Peyer's patch (tissue), 4 donors: ENCODE measurements at regions not wholly inside any gene's neighbourhood (a gene's known extent, or its start where the extent isn't known, plus 50 kb on each side); places are given as distances from the start of the nearest gene placed in this dataset.
A peak's percentile ranks its signal among the peaks of the same experiment; 100 is the strongest.
"Not testable (repeated sequence)": the region's sequence is repeated elsewhere in the genome, so short reads cannot be mapped to it uniquely, and the experiment has no call there.

ENCODE experiments used
- DNase-seq, 3 donors: peaks; one replicate each; pipeline ENCODE4 v3.0.0-alpha.2; 2017 to 2019
- H3K27ac ChIP-seq, 4 donors: fragments of 200-600 bp; sonication (generic); one replicate each; pipeline ENCODE4 v1.5.1; 2016 to 2019
- H3K27me3 ChIP-seq, 2 donors: fragments of 200-600 bp; sonication (generic); one replicate each; pipeline ENCODE4 v1.5.1; 2019
- H3K36me3 ChIP-seq, 3 donors: fragments of 200-600 bp; sonication (generic); one replicate each; pipeline ENCODE4 v1.5.1; 2016 to 2019
- H3K4me1 ChIP-seq, 4 donors: fragments of 200-600 bp; sonication (generic); one replicate each; pipeline ENCODE4 v1.5.1; 2016 to 2019
- H3K4me3 ChIP-seq, 4 donors: fragments of 200-600 bp; sonication (generic); 1 replicate in 3 of 4; 2 replicates in 1 of 4; pipeline ENCODE4 v1.5.1; 2016 to 2019; ENCODE audit warnings: mild to moderate bottlenecking in 1 of 4
- H3K9me3 ChIP-seq, 4 donors: fragments of 200-600 bp; sonication (generic); one replicate each; pipeline ENCODE4 v1.5.1; 2016 to 2019; ENCODE audit warnings: mild to moderate bottlenecking in 1 of 4
- POLR2A ChIP-seq, 2 donors: fragments of 450-650 bp; IDR thresholded peaks; one replicate each; pipeline ENCODE4 v1.5.1; 2017; ENCODE audit warnings: antibody characterized with exemption in 2 of 2, mild to moderate bottlenecking in 2 of 2, moderate library complexity in 2 of 2
- TF ChIP-seq, protein P1 (sequence below), 6 experiments: fragments of 450-650 bp in 4 of 6; fragments of 200-600 bp in 2 of 6; sonication (generic) in 1 of 6; IDR thresholded peaks; one replicate each; pipeline ENCODE4 v1.5.1; 2017 to 2019; ENCODE audit warnings: antibody characterized with exemption in 6 of 6, mild to moderate bottlenecking in 3 of 6, moderate library complexity in 1 of 6

DNA sequence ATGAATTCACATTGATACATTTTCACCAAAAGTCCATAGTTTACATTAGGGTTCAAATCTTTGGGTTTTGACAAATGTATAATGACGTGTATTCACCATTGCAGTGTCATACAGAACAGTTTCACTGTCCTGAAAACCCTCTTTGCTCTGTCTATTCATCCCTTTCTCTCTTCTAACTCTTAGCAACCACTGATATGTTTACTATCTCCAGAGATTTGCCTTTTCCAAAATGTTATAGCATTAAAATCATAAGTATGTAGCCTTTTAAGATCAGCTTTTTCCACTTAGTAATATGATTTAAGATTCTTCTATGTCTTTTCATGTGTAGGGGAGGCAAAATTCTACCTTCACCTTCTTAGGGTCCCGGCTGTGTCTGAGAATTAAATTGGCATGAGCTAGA is 203.8 kb downstream of the TPRG1 start:
- no peak overlapping the region for H3K4me3 ChIP-seq
- H3K27me3 ChIP-seq = no peaks in the 10 kb centered on the region
- H3K9me3 ChIP-seq = no peaks in the 10 kb centered on the region
- no peaks in the 10 kb centered on the region for H3K36me3 ChIP-seq
- no peaks in the 10 kb centered on the region for H3K4me1 ChIP-seq
- H3K27ac ChIP-seq = no peak overlapping the region
- no peak for DNase-seq
- TF ChIP-seq, protein P1, sequence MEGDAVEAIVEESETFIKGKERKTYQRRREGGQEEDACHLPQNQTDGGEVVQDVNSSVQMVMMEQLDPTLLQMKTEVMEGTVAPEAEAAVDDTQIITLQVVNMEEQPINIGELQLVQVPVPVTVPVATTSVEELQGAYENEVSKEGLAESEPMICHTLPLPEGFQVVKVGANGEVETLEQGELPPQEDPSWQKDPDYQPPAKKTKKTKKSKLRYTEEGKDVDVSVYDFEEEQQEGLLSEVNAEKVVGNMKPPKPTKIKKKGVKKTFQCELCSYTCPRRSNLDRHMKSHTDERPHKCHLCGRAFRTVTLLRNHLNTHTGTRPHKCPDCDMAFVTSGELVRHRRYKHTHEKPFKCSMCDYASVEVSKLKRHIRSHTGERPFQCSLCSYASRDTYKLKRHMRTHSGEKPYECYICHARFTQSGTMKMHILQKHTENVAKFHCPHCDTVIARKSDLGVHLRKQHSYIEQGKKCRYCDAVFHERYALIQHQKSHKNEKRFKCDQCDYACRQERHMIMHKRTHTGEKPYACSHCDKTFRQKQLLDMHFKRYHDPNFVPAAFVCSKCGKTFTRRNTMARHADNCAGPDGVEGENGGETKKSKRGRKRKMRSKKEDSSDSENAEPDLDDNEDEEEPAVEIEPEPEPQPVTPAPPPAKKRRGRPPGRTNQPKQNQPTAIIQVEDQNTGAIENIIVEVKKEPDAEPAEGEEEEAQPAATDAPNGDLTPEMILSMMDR (IDR thresholded peaks at IDR 0.05) = no peak
- no peak for TF ChIP-seq POLR2A (IDR thresholded peaks at IDR 0.05)

- no peak for TF ChIP-seq POLR2A (IDR thresholded peaks at IDR 0.05)
- TF ChIP-seq, protein P1 (IDR thresholded peaks at IDR 0.05) = no peak
- H3K36me3 ChIP-seq = no peaks in the 10 kb centered on the region
- peak overlapping the region in 1 of 4 donors; percentile 8 for H3K27ac ChIP-seq
- no peak overlapping the region for H3K4me3 ChIP-seq
- H3K27me3 ChIP-seq = no peaks in the 10 kb centered on the region
- DNase-seq = no peak
- no peaks in the 10 kb centered on the region for H3K9me3 ChIP-seq
- no peaks in the 10 kb centered on the region for H3K4me1 ChIP-seq
Observed at GRCh38 chr3:189383630-189384029, 211.9 kb downstream of the TPRG1 start.

- H3K27me3 ChIP-seq, H3K27ac ChIP-seq, H3K4me3 ChIP-seq, H3K9me3 ChIP-seq, H3K36me3 ChIP-seq, DNase-seq, H3K4me1 ChIP-seq: not testable (repeated sequence)
Observed at GRCh38 chr3:189385880-189386279, 214.1 kb downstream of the TPRG1 start.

GRCh38 chr3:189386739-189387138 is 215.0 kb downstream of the TPRG1 start:
- no peak for DNase-seq
- H3K4me1 ChIP-seq = no peaks in the 10 kb centered on the region
- no peak overlapping the region for H3K27ac ChIP-seq
- H3K27me3 ChIP-seq = no peaks in the 10 kb centered on the region
- TF ChIP-seq, protein P1 (IDR thresholded peaks at IDR 0.05) = no peak
- no peak for TF ChIP-seq POLR2A (IDR thresholded peaks at IDR 0.05)
- no peaks in the 10 kb centered on the region for H3K36me3 ChIP-seq
- no peaks in the 10 kb centered on the region for H3K9me3 ChIP-seq
- H3K4me3 ChIP-seq = no peak overlapping the region

- Histone ChIP-seq H3K4me1 (peaks cover 0 to 6% (median 0%) of the 10 kb centered on the region in 4 donors), H3K4me3 (no peak overlapping the region), H3K27ac (no peak overlapping the region), H3K36me3 (no peaks in the 10 kb centered on the region), H3K27me3 (no peaks in the 10 kb centered on the region), H3K9me3 (no peaks in the 10 kb centered on the region)
- TF ChIP-seq POLR2A (IDR thresholded peaks at IDR 0.05) = no peak
- no peak for DNase-seq
Observed at GRCh38 chr3:189389346-189389745, 217.6 kb downstream of the TPRG1 start.

DNA sequence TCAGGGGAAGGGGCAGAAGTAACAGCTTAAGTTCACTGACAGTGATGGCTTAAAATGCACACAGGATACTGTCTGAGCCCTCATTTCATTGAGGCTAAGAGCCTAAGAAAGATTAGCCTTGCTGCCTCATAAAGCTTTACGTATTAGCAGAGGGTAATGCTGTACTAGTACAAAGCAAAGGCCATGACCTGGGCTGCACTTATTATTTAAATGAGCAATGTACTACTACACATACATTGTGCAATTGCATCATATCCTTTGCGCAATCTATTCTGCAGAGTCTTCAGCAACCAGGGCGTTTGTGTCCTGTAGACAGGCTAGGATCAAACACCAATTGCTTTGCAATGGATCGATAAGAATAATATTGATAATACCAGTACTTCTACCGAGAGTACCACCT is 221.8 kb downstream of the TPRG1 start:
- DNase-seq = peak in 1 of 3 donors; percentile 69
- Histone ChIP-seq H3K4me3 (no peak overlapping the region), H3K36me3 (no peaks in the 10 kb centered on the region), H3K27ac (peak overlapping the region in 3 of 4 donors; percentile 62 to 90 (median 83)), H3K9me3 (no peaks in the 10 kb centered on the region), H3K4me1 (peaks cover 0 to 14% (median 0%) of the 10 kb centered on the region in 4 donors), H3K27me3 (no peaks in the 10 kb centered on the region)
- TF ChIP-seq POLR2A (IDR thresholded peaks at IDR 0.05) = peak in 1 of 2 donors; percentile 10
- TF ChIP-seq, protein P1 (IDR thresholded peaks at IDR 0.05) = no peak

DNA sequence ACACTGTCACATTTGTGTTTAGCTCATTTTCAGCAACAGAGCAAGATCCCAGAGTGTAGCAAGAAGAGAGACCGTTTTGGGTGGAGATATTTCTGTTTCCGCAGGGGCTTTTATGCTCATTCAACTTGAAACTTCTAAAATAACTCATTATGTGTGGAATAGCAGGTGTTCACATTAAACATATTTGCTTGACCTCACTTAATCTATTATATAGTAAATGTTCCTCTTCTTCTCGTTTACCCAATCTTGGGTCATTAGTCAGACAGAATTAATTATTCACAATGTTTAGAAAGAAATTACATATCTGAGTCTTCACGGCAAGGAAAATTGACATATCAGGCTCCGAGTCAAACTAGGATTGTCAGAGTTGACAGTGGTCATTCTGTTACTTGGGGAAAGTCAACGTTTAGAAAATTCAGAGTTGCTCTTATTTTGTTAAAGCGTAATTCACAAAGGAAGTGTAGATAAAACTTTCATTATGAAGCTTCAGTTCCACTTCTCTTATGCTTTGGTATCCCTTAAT is 222.9 kb downstream of the TPRG1 start:
- Histone ChIP-seq H3K27ac (peak overlapping the region in 2 of 4 donors; percentile 83 to 90), H3K9me3 (no peaks in the 10 kb centered on the region), H3K4me3 (no peak overlapping the region), H3K36me3 (no peaks in the 10 kb centered on the region), H3K4me1 (peaks cover 0 to 14% (median 0%) of the 10 kb centered on the region in 4 donors), H3K27me3 (no peaks in the 10 kb centered on the region)
- TF ChIP-seq, protein P1 (IDR thresholded peaks at IDR 0.05) = no peak
- no peak for TF ChIP-seq POLR2A (IDR thresholded peaks at IDR 0.05)
- DNase-seq = no peak
